HPDE6-E6E7 (cell line): ENCODE measurements at regions not wholly inside any gene's neighbourhood (a gene's known extent, or its start where the extent isn't known, plus 50 kb on each side); places are given as distances from the start of the nearest gene placed in this dataset.
A peak's percentile ranks its signal among the peaks of the same experiment; 100 is the strongest.
"Not testable (repeated sequence)": the region's sequence is repeated elsewhere in the genome, so short reads cannot be mapped to it uniquely, and the experiment has no call there.

Experiments used
- DNase-seq: peaks from one replicate; pipeline ENCODE4 v3.0.0; 2011; ENCODE audit warnings: missing footprints; ENCODE audit errors: extremely low spot score

GRCh38 chr12:9337656-9338055 is 129.5 kb upstream of the PZP start:
- no peak for DNase-seq

GRCh38 chr12:9336375-9337011 is 128.3 kb upstream of the PZP start:
- not testable (repeated sequence) for DNase-seq

DNA sequence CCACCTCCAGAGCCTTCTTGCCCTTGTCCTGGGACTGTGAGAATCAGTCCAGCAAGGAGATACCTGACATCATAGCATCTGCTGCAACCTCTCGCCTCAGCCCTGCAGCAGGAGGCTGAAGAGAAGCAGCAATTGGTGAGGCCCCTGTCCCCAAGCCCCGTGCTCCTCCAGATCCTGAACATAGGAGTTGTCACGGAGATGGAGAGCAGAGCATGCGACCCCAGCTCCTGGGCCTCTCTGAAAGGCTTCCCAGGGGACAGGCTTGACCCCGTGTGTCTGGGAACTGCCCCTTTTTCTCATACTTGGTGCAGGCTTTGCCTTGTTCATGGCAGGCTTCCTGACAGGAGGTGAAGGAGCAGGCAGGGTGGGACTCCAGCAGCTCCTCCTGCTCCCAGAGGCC is 127.7 kb upstream of the PZP start:
- DNase-seq: no peak

DNA sequence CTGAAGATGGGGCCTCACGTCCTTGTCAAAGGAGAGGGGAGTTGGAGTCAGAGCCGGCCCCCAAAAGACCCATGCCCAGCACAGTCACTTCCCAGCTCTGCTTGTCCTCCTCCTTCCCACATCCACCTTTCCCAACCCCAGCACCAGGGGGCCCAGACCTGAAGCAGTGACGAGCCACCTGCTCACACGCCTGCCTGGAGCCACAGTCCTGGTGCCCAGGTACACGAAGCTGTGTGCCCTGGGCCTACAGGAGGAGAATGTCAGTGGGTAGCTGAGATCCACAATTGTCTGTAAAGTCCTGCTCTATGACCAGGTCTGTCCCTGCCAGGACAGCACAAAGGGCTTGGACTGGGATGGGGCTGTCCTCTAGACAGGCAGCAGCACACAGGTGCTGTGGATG is 126.8 kb upstream of the PZP start:
- DNase-seq: no peak

- DNase-seq: no peak
These were observed 126.0 kb upstream of the PZP start for GRCh38 chr12:9334041-9334692.

GRCh38 chr12:9333161-9333560 is 125.0 kb upstream of the PZP start:
- no peak for DNase-seq

- DNase-seq: no peak
These were observed 124.4 kb upstream of the PZP start for GRCh38 chr12:9332564-9332963.

GRCh38 chr12:9331218-9331626 is 123.0 kb upstream of the PZP start:
- DNase-seq: peak; percentile 27

GRCh38 chr12:9329019-9329418 is 120.8 kb upstream of the PZP start:
- no peak for DNase-seq

DNA sequence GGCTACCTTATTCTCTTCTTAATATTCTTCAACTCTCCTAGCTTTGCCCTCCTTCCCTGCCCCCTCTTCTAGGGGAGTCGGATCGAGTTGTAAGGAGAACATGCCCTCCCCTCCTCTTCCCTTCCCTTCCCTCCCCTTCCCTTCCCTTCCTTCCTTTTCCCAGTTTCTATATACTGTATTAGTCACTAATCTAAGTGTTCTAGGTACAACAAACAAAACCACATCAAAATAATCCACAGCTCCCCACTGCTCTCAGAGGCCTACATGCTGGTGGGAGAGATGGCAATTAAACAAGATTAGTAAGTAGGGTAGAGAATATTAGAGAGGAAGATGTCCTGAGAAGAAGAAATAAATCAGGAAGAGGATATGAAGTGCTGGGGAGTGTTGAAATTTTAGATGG is 119.9 kb upstream of the PZP start:
- DNase-seq: no peak

GRCh38 chr12:9327320-9327719 is 119.1 kb upstream of the PZP start:
- no peak for DNase-seq

DNA sequence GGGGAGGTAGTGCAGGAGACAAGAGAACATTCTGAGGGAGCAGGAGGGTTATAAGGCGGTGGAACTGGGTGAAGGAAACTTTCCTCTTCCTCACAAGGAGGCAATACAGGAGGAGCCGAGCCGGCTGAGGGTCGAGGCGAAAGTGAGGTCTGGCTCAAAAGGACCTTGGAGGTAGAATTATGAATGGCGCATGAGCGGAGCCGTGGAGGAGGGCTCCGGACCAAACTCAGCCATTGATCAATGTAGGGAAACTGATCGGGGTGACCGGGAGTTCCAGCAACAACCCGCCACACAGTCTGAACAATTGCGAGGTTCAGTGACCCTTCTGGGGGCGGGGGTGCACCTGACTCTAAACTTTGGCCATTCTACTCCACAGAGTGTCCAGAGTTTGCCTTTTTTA is 118.7 kb upstream of the PZP start:
- DNase-seq: not testable (repeated sequence)

DNA sequence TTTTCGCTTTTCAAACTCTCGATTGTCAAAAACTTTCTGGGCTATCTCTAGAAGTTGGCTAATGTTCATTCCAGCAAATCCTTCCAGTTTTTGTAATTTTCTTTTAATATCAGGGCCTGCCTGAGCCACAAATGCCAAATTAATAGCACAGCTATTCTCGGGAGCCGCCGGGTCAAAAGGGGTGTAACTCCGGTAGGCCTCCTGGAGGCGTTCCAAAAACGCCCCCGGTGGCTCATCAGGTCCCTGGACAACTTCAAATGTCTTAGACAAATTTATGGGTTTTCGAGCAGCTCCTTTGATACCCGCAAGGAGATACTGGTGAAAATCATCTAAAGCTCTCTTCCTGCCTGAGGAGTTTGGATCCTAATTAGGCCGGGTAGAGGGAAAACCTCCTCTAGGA is 117.9 kb upstream of the PZP start:
- DNase-seq: no peak

DNA sequence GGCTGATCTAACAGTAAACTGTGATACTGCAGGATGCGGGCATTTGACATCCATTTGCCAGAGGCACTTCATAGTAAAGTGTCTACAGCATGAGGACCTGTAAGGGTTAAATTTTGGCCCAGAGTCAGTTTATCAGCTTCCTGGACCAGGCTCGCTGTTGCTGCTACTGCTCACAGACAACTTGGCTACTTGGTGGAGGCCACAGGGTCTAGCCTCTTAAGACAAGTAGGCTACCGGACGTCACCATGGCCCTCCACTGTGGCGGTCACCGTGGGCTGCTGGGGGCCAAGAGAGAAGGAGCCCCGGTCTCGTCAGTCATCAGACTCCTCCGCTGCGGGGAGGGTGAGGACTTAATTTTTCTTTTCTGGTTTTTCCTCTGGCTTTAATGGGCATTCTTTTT is 117.3 kb upstream of the PZP start:
- no peak for DNase-seq

GRCh38 chr12:9324782-9325181 is 116.6 kb upstream of the PZP start:
- no peak for DNase-seq

DNA sequence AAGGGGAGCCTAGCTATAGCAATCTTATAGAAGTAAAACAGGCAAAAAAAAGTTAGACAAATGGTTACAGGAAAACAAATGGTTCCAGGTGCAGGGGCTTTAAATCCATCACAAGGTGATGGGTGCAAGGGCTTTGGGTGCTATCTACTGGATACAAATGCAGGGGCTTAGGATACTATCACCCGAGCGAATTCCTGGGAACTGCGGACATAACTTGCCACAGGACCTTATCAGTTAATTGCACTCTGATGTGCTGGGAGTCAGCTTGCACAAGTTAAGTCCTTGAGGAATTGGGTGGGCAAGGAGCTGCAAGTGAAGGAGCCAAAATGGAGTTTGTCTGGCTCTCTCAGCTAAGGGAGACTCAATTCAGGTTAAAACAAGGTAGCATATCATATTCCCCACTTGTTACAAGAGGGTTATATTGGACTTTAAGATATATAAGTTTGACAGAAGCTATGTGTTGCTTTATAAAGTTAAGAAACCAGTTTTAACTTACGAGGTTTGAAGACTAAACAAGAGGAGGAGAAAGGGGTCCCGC is 115.0 kb upstream of the PZP start:
- DNase-seq: no peak

DNA sequence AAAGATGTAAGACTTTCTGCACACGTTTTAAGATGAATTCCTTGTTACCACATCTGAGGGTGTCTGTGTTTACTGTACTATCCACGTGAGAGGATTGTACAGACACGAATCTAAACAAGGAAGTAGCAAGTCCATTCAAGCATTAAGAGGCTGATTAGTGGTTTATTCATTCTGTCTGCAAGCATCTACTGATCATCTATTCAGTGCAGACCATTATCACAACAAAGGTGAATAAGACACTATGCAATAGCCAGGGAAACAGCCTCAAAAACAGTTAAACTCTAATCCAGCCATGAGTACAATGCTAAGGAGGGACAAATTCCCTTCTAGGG is 111.6 kb upstream of the PZP start:
- DNase-seq: peak; percentile 54

- no peak for DNase-seq
These were observed 111.0 kb upstream of the PZP start for GRCh38 chr12:9319044-9319841.

DNA sequence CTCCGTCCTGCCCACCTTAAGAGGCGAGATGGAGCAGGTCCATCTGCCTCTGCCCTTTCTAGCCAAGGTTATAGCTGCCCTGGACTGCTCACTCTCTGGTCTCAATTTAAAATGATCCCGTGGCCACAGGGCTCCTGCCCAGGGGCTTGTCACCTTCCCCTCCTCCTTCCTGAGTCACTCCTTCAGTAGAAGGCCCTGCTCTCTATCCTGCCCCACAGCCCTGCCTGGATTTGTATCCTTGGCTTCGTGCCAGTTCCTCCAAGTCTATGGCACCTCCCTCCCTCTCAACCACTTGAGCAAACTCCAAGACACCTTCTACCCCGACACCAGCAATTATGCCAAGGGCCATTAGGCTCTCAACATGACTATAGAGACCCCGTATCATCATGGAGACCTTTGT is 105.3 kb upstream of the PZP start:
- DNase-seq: not testable (repeated sequence)

DNA sequence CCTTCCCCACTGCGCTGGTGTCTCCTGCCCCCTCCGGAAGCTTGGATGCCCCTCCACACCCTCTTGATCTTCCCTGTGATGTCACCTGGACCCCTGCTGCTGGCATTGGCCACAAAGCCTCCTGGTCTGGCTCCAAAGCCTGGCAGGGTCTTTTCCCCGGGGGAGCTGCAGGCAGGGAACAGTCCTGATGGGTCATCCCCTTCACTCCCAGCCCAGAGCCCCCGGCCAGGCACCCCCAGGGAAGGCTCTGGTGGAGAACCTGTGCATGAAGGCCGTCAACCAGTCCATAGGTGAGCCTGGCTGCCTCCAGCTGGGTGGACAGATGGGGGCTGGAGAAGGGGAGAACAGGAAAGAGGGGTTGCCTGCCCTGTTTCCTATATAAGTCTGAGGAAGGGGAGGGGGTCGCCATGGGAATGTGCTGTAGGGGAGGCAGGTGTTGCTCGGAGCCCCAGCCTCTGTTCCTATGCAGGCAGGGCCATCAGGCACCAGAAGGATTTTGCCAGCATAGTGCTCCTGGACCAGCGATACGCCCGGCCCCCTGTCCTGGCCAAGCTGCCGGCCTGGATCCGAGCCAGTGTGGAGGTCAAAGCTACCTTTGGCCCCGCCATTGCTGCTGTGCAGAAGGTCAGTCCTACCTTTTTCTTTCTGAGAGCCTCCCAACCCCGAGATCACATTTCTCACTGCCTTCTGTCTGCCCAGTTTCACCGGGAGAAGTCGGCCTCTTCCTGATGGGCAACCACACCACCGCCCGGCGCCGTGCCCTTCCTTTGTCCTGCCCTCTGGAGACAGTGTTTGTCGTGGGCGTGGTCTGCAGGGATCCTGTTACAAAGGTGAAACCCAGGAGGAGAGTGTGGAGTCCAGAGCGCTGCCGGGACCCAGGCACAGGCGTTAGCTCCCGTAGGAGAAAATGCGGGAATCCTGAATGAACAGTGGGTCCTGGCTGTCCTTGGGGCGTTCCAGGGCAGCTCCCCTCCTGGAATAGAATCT is 104.5 kb upstream of the PZP start:
- not testable (repeated sequence) for DNase-seq

- DNase-seq: not testable (repeated sequence)
These were observed 103.3 kb upstream of the PZP start for GRCh38 chr12:9311454-9311853.

- not testable (repeated sequence) for DNase-seq
These were observed 102.5 kb upstream of the PZP start for GRCh38 chr12:9310645-9311044.
